22Rv1 (cell line): ENCODE measurements at regions not wholly inside any gene's neighbourhood (a gene's known extent, or its start where the extent isn't known, plus 50 kb on each side); places are given as distances from the start of the nearest gene placed in this dataset.

Experiments
- H3K27ac ChIP-seq: fragments of 450-650 bp; 2 replicates; pipeline ENCODE4 v1.5.1; 2017
- CTCF ChIP-seq: fragments of 450-650 bp; IDR thresholded peaks from 2 replicates; pipeline ENCODE4 v1.5.1; 2017; ENCODE audit warnings: mild to moderate bottlenecking
- ZFX ChIP-seq: fragments of 450-650 bp; IDR thresholded peaks from 2 replicates; pipeline ENCODE4 v1.6.1; 2017; ENCODE audit warnings: antibody characterized with exemption, borderline replicate concordance

GRCh38 chr16:59684911-59685310, 950.8 kb upstream of the GOT2 start:
- no peak overlapping the region for H3K27ac ChIP-seq
- TF ChIP-seq CTCF (no peak), ZFX (no peak)

GRCh38 chr16:59683709-59684108, 949.6 kb upstream of the GOT2 start:
- H3K27ac ChIP-seq, result no peak overlapping the region
- TF ChIP-seq ZFX, result no peak
- TF ChIP-seq CTCF, result no peak

GRCh38 chr16:59665618-59666220, 931.6 kb upstream of the GOT2 start:
- no peak for TF ChIP-seq CTCF
- TF ChIP-seq ZFX, result no peak
- H3K27ac ChIP-seq, result no peak overlapping the region

- TF ChIP-seq CTCF (no peak), ZFX (no peak)
- no peak overlapping the region for H3K27ac ChIP-seq
These were observed 924.5 kb upstream of the GOT2 start for GRCh38 chr16:59658572-59658971.

GRCh38 chr16:59655031-59655430, 920.9 kb upstream of the GOT2 start:
- no peak overlapping the region for H3K27ac ChIP-seq
- TF ChIP-seq ZFX (no peak), CTCF (no peak)

- TF ChIP-seq ZFX (no peak), CTCF (no peak)
- H3K27ac ChIP-seq, result no peak overlapping the region
These were observed 920.3 kb upstream of the GOT2 start for GRCh38 chr16:59654455-59654854.

- no peak overlapping the region for H3K27ac ChIP-seq
- TF ChIP-seq ZFX (no peak), CTCF (no peak)
These were observed 917.5 kb upstream of the GOT2 start for GRCh38 chr16:59651662-59652061.
